ENCODE measurements at regions not wholly inside any gene's neighbourhood (a gene's known extent, or its start where the extent isn't known, plus 50 kb on each side); places are given as distances from the start of the nearest gene placed in this dataset.
"Not testable (repeated sequence)": the region's sequence is repeated elsewhere in the genome, so short reads cannot be mapped to it uniquely, and the experiment has no call there.

DNA sequence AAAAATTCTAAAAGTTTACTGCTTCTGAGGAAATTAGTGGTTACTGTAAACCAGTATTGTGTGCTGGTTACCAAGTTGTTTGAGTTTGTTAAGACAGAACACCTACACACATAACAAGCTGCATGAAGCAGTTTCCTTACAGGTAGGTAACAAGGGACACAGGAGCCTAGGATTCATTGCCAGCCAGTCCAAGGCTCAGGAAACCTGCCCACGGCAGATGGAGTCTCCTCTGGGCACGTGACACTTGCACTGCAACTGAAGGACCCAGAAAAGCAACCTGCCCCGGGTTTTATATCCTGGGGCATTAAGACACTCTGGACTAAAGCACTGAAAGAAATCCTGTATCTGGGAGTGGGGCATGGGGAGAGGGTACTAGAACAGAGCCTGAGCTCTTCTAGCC, 639.3 kb downstream of the ADCYAP1 start:
- Histone ChIP-seq H3K27ac (no peak overlapping the region), H3K9me3 (ENCODE audit: low read depth, low read length) (no peaks in the 10 kb centered on the region), H3K36me3 (ENCODE audit: insufficient read depth, low read length) (no peaks in the 10 kb centered on the region), H3K4me3 (no peak overlapping the region), H3K9ac (ENCODE audit: insufficient read length) (no peak overlapping the region)
- DNase-seq (ENCODE audit: low read depth, low spot score), result no peak
- TF ChIP-seq EZH2 (IDR thresholded peaks at IDR 0.05) (no peak), FOXP2 (optimal IDR thresholded peaks at IDR 0.05; ENCODE audit: control extremely low read depth, extremely low read length, insufficient read depth) (no peak), POLR2AphosphoS5 (IDR thresholded peaks at IDR 0.05; ENCODE audit: borderline replicate concordance, low read depth, low read length) (no peak)

DNA sequence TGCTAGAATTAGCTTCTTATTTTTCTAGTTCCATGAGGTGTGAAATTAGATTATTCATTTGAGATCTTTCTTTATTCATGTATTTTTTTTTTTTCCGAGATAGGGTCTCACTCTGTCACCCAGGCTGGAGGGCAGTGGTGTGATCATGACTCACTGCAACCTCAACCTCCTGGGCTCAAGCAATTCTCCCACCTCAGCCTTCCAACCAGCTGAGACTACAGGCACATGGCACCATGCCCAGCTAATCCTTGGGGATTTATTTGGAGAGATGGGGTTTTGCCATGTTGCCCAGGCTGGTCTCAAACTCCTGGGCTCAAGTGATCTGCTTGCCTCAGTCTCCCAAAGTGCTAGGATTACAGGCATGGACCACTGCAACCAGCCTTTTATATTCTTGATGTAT, 653.0 kb downstream of the ADCYAP1 start:
- not testable (repeated sequence) for DNase-seq (ENCODE audit: low read depth, low spot score)

DNA sequence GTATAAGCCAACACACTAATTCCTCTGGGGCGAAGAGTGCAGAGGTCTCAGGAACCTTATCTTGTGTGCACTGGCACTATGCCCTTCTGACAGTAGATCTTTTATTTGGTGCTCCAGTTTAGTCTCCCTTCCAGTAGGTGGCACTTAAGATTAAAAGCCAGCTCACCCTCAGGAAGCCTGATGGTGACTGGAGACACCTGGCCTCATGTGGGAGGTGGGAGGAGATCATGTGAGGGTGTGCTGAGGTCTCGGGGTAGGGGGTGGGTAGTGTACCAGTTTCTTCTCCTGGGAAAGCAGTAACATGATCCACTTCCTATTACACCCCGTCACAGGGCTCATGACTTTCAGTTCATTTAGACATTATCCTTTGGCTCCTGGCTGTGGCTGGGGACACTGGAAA, 654.9 kb downstream of the ADCYAP1 start:
- Histone ChIP-seq H3K36me3 (ENCODE audit: insufficient read depth, low read length) (no peaks in the 10 kb centered on the region), H3K9ac (ENCODE audit: insufficient read length) (no peak overlapping the region), H3K4me3 (no peak overlapping the region), H3K9me3 (ENCODE audit: low read depth, low read length) (no peaks in the 10 kb centered on the region), H3K27ac (no peak overlapping the region)
- no peak for DNase-seq (ENCODE audit: low read depth, low spot score)
- TF ChIP-seq POLR2AphosphoS5 (IDR thresholded peaks at IDR 0.05; ENCODE audit: borderline replicate concordance, low read depth, low read length) (no peak), EZH2 (IDR thresholded peaks at IDR 0.05) (no peak), FOXP2 (optimal IDR thresholded peaks at IDR 0.05; ENCODE audit: control extremely low read depth, extremely low read length, insufficient read depth) (no peak)

More for the DNA sequence above, 653.0 kb downstream of the ADCYAP1 start:
- not testable (repeated sequence) for H3K9ac ChIP-seq (ENCODE audit: insufficient read length); H3K9me3 ChIP-seq (ENCODE audit: low read depth, low read length); H3K4me3 ChIP-seq; H3K36me3 ChIP-seq (ENCODE audit: insufficient read depth, low read length); H3K27ac ChIP-seq

DNA sequence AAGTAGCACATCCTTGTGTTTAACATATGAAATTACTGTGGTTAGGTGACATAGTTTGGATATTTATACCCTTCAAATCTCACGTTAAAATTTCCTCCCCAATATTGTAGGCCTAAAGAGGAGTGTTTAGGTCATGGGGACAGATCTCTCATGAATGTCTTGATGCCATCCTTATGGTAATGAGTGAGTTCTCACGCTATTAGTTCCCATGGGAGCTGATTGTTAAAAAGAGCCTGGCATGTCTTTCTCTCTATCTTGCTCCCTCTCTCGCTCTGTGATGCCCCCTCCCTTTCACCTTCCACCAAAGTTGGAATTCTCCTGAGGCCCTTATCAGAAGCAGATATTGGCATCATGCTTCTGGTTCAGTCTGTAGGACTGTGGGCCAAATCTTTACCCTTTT, 660.1 kb downstream of the ADCYAP1 start:
- no peaks in the 10 kb centered on the region for H3K36me3 ChIP-seq (ENCODE audit: insufficient read depth, low read length)
- H3K27ac ChIP-seq, result no peak overlapping the region
- no peak for TF ChIP-seq FOXP2 (optimal IDR thresholded peaks at IDR 0.05; ENCODE audit: control extremely low read depth, extremely low read length, insufficient read depth)
- TF ChIP-seq POLR2AphosphoS5 (IDR thresholded peaks at IDR 0.05; ENCODE audit: borderline replicate concordance, low read depth, low read length), result no peak
- TF ChIP-seq EZH2 (IDR thresholded peaks at IDR 0.05), result no peak

DNA sequence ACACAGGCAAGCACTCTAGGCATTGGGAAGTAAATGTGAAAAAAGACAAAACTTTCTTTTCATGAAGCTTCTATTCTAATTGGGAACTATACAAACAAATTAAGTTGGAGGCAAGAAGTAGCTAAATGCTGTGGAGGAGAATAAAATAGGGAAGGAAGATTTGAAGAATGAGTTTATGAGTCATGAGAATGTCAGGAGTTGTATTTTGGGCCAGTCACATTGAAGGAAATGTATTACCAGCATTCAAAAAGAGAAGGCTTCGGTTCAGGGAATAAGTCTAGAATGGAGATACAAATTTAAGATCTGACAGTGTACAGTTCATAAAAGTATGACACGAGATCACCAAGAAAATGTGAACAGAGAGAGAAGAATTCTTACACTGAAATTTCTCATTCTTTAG, 666.5 kb downstream of the ADCYAP1 start:
- Histone ChIP-seq H3K9ac (ENCODE audit: insufficient read length) (no peak overlapping the region), H3K9me3 (ENCODE audit: low read depth, low read length) (no peaks in the 10 kb centered on the region), H3K27ac (no peak overlapping the region), H3K36me3 (ENCODE audit: insufficient read depth, low read length) (no peaks in the 10 kb centered on the region), H3K4me3 (no peak overlapping the region)
- no peak for DNase-seq (ENCODE audit: low read depth, low spot score)
- TF ChIP-seq FOXP2 (optimal IDR thresholded peaks at IDR 0.05; ENCODE audit: control extremely low read depth, extremely low read length, insufficient read depth), result no peak
- TF ChIP-seq EZH2 (IDR thresholded peaks at IDR 0.05), result no peak
- TF ChIP-seq POLR2AphosphoS5 (IDR thresholded peaks at IDR 0.05; ENCODE audit: borderline replicate concordance, low read depth, low read length), result no peak

More for the DNA sequence above, 660.1 kb downstream of the ADCYAP1 start:
- no peak overlapping the region for H3K9ac ChIP-seq (ENCODE audit: insufficient read length)
- DNase-seq (ENCODE audit: low read depth, low spot score), result no peak
- H3K4me3 ChIP-seq, result no peak overlapping the region
- no peaks in the 10 kb centered on the region for H3K9me3 ChIP-seq (ENCODE audit: low read depth, low read length)

DNA sequence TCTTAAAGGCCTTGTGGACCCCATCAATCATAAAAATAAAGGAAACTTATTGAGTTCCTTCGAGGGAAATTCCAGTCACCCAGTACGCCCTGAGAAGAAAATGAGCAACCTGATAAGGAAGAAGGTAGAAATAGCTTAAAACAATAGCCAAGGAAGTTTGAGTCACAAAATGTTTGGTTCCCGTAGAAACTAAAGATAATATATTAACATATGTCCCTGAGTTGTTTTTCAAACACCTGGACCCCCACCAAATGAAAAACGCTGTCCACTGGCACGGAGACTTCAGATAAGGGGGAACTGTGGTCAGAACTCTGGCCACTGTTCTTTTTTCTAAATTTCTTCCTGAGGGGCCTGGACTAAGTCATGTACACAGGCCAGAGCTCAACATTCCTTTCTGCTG, 669.1 kb downstream of the ADCYAP1 start:
- no peaks in the 10 kb centered on the region for H3K36me3 ChIP-seq (ENCODE audit: insufficient read depth, low read length)
- no peak overlapping the region for H3K9ac ChIP-seq (ENCODE audit: insufficient read length)
- no peak for DNase-seq (ENCODE audit: low read depth, low spot score)
- TF ChIP-seq POLR2AphosphoS5 (IDR thresholded peaks at IDR 0.05; ENCODE audit: borderline replicate concordance, low read depth, low read length), result no peak
- TF ChIP-seq FOXP2 (optimal IDR thresholded peaks at IDR 0.05; ENCODE audit: control extremely low read depth, extremely low read length, insufficient read depth), result no peak
- no peak for TF ChIP-seq EZH2 (IDR thresholded peaks at IDR 0.05)
- no peaks in the 10 kb centered on the region for H3K9me3 ChIP-seq (ENCODE audit: low read depth, low read length)
- no peak overlapping the region for H3K27ac ChIP-seq
- H3K4me3 ChIP-seq, result no peak overlapping the region

DNA sequence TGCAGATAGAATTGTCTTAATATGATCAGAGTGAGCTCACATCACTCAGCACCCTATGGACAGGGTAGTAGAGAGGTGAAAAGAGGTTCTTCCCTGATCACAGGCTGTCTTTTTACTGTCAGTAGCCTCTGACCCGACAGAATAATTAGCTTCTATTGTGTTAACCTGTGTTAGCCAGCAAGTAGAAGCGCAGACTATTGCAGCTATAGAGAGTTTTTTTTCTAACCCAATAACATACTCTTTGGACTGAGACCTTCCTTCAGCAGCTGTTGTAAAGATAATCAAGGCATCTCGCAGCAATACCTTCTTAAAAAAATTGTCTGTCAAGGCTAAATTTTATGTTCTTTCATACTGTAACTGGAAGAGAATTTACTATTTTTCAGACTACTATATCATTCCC, 670.4 kb downstream of the ADCYAP1 start:
- Histone ChIP-seq H3K36me3 (ENCODE audit: insufficient read depth, low read length) (no peaks in the 10 kb centered on the region), H3K4me3 (no peak overlapping the region), H3K9me3 (ENCODE audit: low read depth, low read length) (no peaks in the 10 kb centered on the region), H3K27ac (no peak overlapping the region), H3K9ac (ENCODE audit: insufficient read length) (no peak overlapping the region)
- TF ChIP-seq EZH2 (IDR thresholded peaks at IDR 0.05) (no peak), FOXP2 (optimal IDR thresholded peaks at IDR 0.05; ENCODE audit: control extremely low read depth, extremely low read length, insufficient read depth) (no peak), POLR2AphosphoS5 (IDR thresholded peaks at IDR 0.05; ENCODE audit: borderline replicate concordance, low read depth, low read length) (no peak)
- no peak for DNase-seq (ENCODE audit: low read depth, low spot score)

DNA sequence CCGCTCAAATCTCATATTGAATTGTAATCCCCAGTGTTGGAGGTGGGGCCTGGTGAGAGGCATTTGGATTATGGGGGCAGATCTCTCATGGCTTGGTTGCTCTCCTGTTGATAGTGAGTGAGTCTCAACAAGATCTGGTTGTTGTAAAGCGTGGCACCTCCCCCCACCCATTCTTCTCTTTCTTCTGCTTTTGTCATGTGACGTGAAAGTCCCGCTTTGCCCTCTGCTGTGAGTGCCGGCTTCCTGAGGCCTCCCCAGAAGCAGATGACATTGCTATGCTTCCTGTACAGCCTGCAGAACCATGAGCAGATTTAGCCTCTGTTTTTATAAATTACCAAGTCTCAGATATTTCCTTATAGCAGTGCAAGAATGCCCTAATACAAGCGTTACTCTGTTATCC, 673.8 kb downstream of the ADCYAP1 start:
- H3K9me3 ChIP-seq (ENCODE audit: low read depth, low read length), result no peaks in the 10 kb centered on the region
- H3K36me3 ChIP-seq (ENCODE audit: insufficient read depth, low read length), result no peaks in the 10 kb centered on the region
- H3K4me3 ChIP-seq, result no peak overlapping the region
- DNase-seq (ENCODE audit: low read depth, low spot score), result no peak
- no peak overlapping the region for H3K27ac ChIP-seq
- no peak overlapping the region for H3K9ac ChIP-seq (ENCODE audit: insufficient read length)
- TF ChIP-seq FOXP2 (optimal IDR thresholded peaks at IDR 0.05; ENCODE audit: control extremely low read depth, extremely low read length, insufficient read depth) (no peak), EZH2 (IDR thresholded peaks at IDR 0.05) (no peak), POLR2AphosphoS5 (IDR thresholded peaks at IDR 0.05; ENCODE audit: borderline replicate concordance, low read depth, low read length) (no peak)

DNA sequence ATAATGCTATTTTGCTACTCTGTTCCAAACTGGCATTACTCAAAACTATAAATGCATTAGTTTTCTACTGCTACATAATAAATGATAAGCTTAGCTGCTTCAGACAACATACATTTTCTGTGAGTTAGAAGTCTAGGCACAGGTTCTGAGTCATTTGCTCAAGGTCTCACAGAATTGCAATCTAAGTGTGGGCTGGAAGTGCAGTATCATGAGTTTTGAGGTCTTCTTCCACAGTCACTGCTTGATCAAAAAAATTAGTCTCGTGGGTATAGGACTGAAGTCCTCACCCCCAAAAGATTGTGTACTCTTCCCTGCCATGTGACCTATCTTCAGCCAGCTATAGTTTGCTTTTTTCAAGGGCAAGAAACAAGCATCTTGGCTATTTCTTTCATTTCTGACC, 676.9 kb downstream of the ADCYAP1 start:
- DNase-seq (ENCODE audit: low read depth, low spot score), result no peak

More for the DNA sequence above, 676.9 kb downstream of the ADCYAP1 start:
- Histone ChIP-seq H3K9ac (ENCODE audit: insufficient read length) (no peak overlapping the region), H3K36me3 (ENCODE audit: insufficient read depth, low read length) (no peaks in the 10 kb centered on the region), H3K27ac (no peak overlapping the region), H3K9me3 (ENCODE audit: low read depth, low read length) (no peaks in the 10 kb centered on the region), H3K4me3 (no peak overlapping the region)
- TF ChIP-seq EZH2 (IDR thresholded peaks at IDR 0.05), result no peak
- TF ChIP-seq FOXP2 (optimal IDR thresholded peaks at IDR 0.05; ENCODE audit: control extremely low read depth, extremely low read length, insufficient read depth), result no peak
- TF ChIP-seq POLR2AphosphoS5 (IDR thresholded peaks at IDR 0.05; ENCODE audit: borderline replicate concordance, low read depth, low read length), result no peak
